Small intestine (tissue), 7 donors: ENCODE measurements at regions not wholly inside any gene's neighbourhood (a gene's known extent, or its start where the extent isn't known, plus 50 kb on each side); places are given as distances from the start of the nearest gene placed in this dataset.
"Not testable (repeated sequence)": the region's sequence is repeated elsewhere in the genome, so short reads cannot be mapped to it uniquely, and the experiment has no call there.

Experiments used
- DNase-seq, 2 donors: peaks; one replicate each; pipeline versions ENCODE4 v3.0.0 to v3.0.0-alpha.2; 2013
- FAIRE-seq: peaks from 2 replicates; lab custom pipeline; 2012; peaks lifted over from hg19 to GRCh38; lab: Jason Lieb, UNC
- H3K27ac ChIP-seq, 3 donors: one replicate each; pipeline ENCODE4 v1.5.1; 2013; ENCODE audit warnings: low read length in 2 of 3, mild to moderate bottlenecking in 2 of 3, control low read depth in 1 of 3, inconsistent platforms in 1 of 3, low read depth in 1 of 3, moderate library complexity in 1 of 3
- H3K27me3 ChIP-seq, 3 donors: one replicate each; pipeline ENCODE4 v1.6.1; 2013; ENCODE audit warnings: low read length in 3 of 3, inconsistent platforms in 1 of 3; ENCODE audit not compliant: control insufficient read depth in 3 of 3, insufficient read depth in 3 of 3
- H3K36me3 ChIP-seq, 3 donors: one replicate each; pipeline ENCODE4 v1.6.1; 2013; ENCODE audit warnings: low read length in 3 of 3, inconsistent platforms in 1 of 3, low read depth in 1 of 3, mild to moderate bottlenecking in 1 of 3, moderate library complexity in 1 of 3; ENCODE audit not compliant: control insufficient read depth in 3 of 3, insufficient read depth in 2 of 3
- H3K4me1 ChIP-seq, 3 donors: one replicate each; pipeline ENCODE4 v1.6.1; 2013; ENCODE audit warnings: low read length in 2 of 3, inconsistent platforms in 1 of 3, low read depth in 1 of 3, mild to moderate bottlenecking in 1 of 3, moderate library complexity in 1 of 3; ENCODE audit not compliant: control insufficient read depth in 3 of 3, insufficient read depth in 2 of 3
- H3K4me3 ChIP-seq, 3 donors: one replicate each; pipeline ENCODE4 v1.5.1; 2013; ENCODE audit warnings: low read length in 3 of 3, control low read depth in 1 of 3, inconsistent platforms in 1 of 3, low read depth in 1 of 3, mild to moderate bottlenecking in 1 of 3, moderate library complexity in 1 of 3
- H3K9me3 ChIP-seq, 2 donors: one replicate each; pipeline ENCODE4 v1.6.1; 2013; ENCODE audit warnings: low read depth in 1 of 2, low read length in 1 of 2; ENCODE audit not compliant: control insufficient read depth in 2 of 2, insufficient read depth in 1 of 2
- WGBS, 3 donors: extraction: QIAGEN DNeasy Blood & Tissue Kit; methylation state at CpG; one replicate each; pipeline ENCODE4 v1.1.7; 2013; 5-methylcytosine and 5-hydroxymethylcytosine counted together
- donor health status: healthy with polysubstance abuse.
- donor health status: control.
- donor health status: control.
- donor health status: Bipolar disorder and iron deficiency.
- donor health status: healthy.

DNA sequence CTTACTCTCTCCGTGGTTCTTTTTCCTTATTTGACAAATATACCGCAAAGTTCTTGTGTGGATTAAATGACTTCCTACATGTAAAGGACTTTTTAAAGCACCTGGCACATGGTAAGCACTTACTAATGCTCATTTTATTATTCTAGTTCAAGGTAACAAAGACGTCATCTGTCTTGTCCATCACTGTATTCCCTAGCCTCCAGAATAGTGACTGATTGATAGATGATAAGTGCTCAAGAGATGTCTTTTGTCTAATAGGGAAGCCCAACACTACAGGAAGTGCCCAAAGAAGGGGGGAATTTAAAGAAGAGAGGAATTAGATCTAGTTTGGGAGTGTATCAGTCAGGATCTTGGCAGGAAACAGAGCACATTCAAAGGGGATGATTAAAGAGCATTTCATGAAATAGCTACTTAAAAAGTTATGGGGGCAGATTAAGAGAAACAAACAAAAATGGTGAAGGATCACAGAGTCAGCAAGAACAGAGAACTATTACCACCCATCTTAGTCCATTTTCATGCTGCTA, 151.9 kb downstream of the GXYLT1 start:
- Histone ChIP-seq H3K36me3 (no peaks in the 10 kb centered on the region), H3K4me3 (no peak overlapping the region), H3K27me3 (no peaks in the 10 kb centered on the region), H3K27ac (no peak overlapping the region), H3K9me3 (peaks cover 0 to 5% of the 10 kb centered on the region in 2 donors), H3K4me1 (peaks cover 0 to 8% (median 0%) of the 10 kb centered on the region in 3 donors)
- 54 to 61% (median 60%) methylated on average over 3 of the region's 3 CpGs for WGBS, 3 donors
- FAIRE-seq: no peak
- DNase-seq: no peak

DNA sequence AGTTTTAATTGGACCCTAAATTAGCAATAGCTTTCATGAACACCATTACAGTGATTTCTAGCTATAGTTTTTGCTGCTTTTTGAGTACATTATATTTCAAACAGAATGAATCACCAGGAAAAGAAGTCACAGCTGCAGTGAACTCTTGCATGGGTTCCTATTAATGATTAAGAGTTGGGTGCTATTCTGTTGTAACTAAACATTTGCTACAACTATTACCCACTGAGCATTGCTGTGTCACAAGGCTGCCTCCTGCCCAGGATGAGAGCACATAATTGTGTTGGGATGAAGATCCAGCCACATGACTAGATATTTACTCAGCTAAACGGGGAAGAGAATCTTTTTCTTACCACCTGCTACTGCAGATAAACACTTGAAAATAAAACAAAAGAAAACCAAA, 152.7 kb downstream of the GXYLT1 start:
- H3K4me1 ChIP-seq: peaks cover 0 to 8% (median 0%) of the 10 kb centered on the region in 3 donors
- peak overlapping the region in 1 of 3 donors; percentile 3 for H3K27ac ChIP-seq
- peaks cover 0 to 5% of the 10 kb centered on the region in 2 donors for H3K9me3 ChIP-seq
- H3K27me3 ChIP-seq: no peaks in the 10 kb centered on the region
- H3K4me3 ChIP-seq: no peak overlapping the region
- no peaks in the 10 kb centered on the region for H3K36me3 ChIP-seq
- DNase-seq (peak in 1 of 2 donors; percentile 79), FAIRE-seq (no peak)
- 13 to 40% (median 20%) methylated on average over 1 of the region's 1 CpG for WGBS, 3 donors

GRCh38 chr12:41988715-41989114, 156.0 kb downstream of the GXYLT1 start:
- FAIRE-seq: no peak
- Histone ChIP-seq H3K27me3 (no peaks in the 10 kb centered on the region), H3K27ac (no peak overlapping the region), H3K4me3 (no peak overlapping the region), H3K36me3 (no peaks in the 10 kb centered on the region), H3K9me3 (peaks cover 0 to 5% of the 10 kb centered on the region in 2 donors), H3K4me1 (peaks cover 0 to 8% (median 0%) of the 10 kb centered on the region in 3 donors)
- DNase-seq: no peak
- WGBS, 3 donors: 86 to 94% (median 89%) methylated on average over 2 of the region's 2 CpGs

DNA sequence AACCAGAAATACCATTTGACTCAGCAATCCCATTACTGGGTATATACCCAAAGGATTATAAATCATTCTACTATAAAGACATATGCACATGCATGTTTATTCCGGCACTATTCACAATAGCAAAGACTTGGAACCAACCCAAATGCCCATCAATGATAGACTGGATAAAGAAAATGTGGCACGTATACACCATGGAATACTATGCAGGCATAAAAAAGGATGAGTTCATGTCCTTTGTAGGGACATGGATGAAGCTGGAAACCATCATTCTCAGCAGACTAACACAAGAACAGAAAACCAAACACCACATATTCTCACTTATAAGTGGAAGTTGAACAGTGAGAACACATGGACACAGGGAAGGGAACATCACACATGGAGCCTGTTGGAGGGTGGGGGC, 158.2 kb downstream of the GXYLT1 start:
- not testable (repeated sequence) for H3K4me3 ChIP-seq, FAIRE-seq, H3K36me3 ChIP-seq, H3K27me3 ChIP-seq, H3K4me1 ChIP-seq, DNase-seq, H3K9me3 ChIP-seq, H3K27ac ChIP-seq
- WGBS, 3 donors: 90 to 93% (median 92%) methylated on average over 2 of the region's 2 CpGs

DNA sequence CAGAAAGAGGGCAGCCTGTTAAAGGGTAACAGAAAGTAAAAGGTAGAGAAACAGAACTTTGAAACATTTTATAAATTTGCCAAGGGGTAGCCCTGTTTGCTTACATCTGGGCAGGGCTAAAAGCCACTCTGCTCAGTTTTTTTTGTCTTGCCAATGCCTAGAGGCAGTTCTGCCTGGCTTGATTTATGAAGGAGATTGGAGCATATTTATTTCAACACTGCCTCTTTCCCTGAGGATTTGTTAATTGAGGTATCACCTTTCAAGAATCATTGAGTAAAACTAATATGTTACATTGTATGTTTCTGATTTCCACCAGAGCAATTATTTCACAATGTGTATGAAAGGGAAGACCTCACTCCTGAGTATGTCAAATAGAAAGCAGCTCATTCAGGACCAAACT, 160.8 kb downstream of the GXYLT1 start:
- H3K9me3 ChIP-seq: peaks cover 0 to 2% of the 10 kb centered on the region in 2 donors
- no peak overlapping the region for H3K4me3 ChIP-seq
- no peak overlapping the region for H3K27ac ChIP-seq
- no peaks in the 10 kb centered on the region for H3K36me3 ChIP-seq
- no peaks in the 10 kb centered on the region for H3K4me1 ChIP-seq
- H3K27me3 ChIP-seq: no peaks in the 10 kb centered on the region
- no peak for FAIRE-seq
- no peak for DNase-seq

GRCh38 chr12:41983394-41983793, 161.3 kb downstream of the GXYLT1 start:
- H3K27me3 ChIP-seq: no peaks in the 10 kb centered on the region
- no peak for DNase-seq
- H3K4me3 ChIP-seq: no peak overlapping the region
- no peak overlapping the region for H3K27ac ChIP-seq
- no peak for FAIRE-seq
- H3K9me3 ChIP-seq: no peaks in the 10 kb centered on the region
- WGBS, 3 donors: 23 to 47% (median 31%) methylated on average over 1 of the region's 1 CpG
- H3K4me1 ChIP-seq: no peaks in the 10 kb centered on the region
- no peaks in the 10 kb centered on the region for H3K36me3 ChIP-seq

DNA sequence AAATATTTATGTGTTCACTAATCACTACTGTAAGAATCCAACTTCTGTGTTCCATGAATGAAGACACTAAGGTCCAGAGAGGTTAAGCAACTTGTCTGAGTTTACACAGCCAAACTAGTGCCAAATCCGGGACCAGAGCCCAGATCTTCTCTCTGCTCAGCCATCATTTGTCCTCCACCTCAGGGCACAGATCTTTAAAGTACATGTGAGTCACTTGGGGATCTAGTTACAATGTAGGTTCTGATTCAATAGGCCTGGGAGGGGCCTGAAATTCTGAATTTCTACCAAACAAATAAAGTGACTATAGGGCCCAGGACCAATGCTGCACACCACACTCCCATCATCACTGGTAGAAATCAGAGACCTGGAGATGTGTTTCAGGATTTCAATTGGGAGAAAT, 162.9 kb downstream of the GXYLT1 start:
- no peaks in the 10 kb centered on the region for H3K36me3 ChIP-seq
- H3K9me3 ChIP-seq: no peaks in the 10 kb centered on the region
- H3K4me3 ChIP-seq: no peak overlapping the region
- H3K27me3 ChIP-seq: no peaks in the 10 kb centered on the region
- no peak for FAIRE-seq
- H3K4me1 ChIP-seq: no peaks in the 10 kb centered on the region
- H3K27ac ChIP-seq: no peak overlapping the region
- no peak for DNase-seq
- WGBS, 3 donors: 63 to 70% (median 64%) methylated on average over 1 of the region's 1 CpG

DNA sequence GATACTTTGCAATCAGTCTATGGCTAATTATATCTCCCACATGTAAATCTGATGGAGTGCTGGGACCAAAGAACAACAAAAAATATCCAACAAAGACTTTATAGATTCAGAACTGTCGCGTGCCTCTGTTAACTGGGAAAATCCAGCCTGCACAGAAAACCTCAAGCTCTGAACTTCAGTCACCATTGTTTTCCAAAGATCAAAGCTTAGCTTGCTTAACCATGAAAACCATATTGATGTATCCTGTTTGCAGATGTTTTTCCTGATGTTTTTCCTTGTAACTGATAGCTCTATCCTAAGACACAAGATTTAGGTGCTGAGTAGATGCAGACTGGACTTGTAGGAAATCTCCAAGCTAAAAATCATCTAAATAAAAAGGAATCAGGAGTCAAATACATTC, 163.7 kb downstream of the GXYLT1 start:
- no peaks in the 10 kb centered on the region for H3K9me3 ChIP-seq
- WGBS, 3 donors: 43 to 76% (median 51%) methylated on average over 2 of the region's 2 CpGs
- no peak for FAIRE-seq
- no peak overlapping the region for H3K27ac ChIP-seq
- H3K4me1 ChIP-seq: no peaks in the 10 kb centered on the region
- DNase-seq: no peak
- H3K36me3 ChIP-seq: no peaks in the 10 kb centered on the region
- H3K27me3 ChIP-seq: no peaks in the 10 kb centered on the region
- H3K4me3 ChIP-seq: no peak overlapping the region

GRCh38 chr12:41980390-41980789, 164.3 kb downstream of the GXYLT1 start:
- DNase-seq: no peak
- H3K36me3 ChIP-seq: no peaks in the 10 kb centered on the region
- no peak overlapping the region for H3K4me3 ChIP-seq
- no peak for FAIRE-seq
- WGBS, 3 donors: 47 to 63% (median 58%) methylated on average over 1 of the region's 1 CpG
- no peaks in the 10 kb centered on the region for H3K4me1 ChIP-seq
- no peaks in the 10 kb centered on the region for H3K9me3 ChIP-seq
- H3K27me3 ChIP-seq: no peaks in the 10 kb centered on the region
- no peak overlapping the region for H3K27ac ChIP-seq
